ENCODE measurements at regions not wholly inside any gene's neighbourhood (a gene's known extent, or its start where the extent isn't known, plus 50 kb on each side); places are given as distances from the start of the nearest gene placed in this dataset.
A peak's percentile ranks its signal among the peaks of the same experiment; 100 is the strongest.
"Not testable (repeated sequence)": the region's sequence is repeated elsewhere in the genome, so short reads cannot be mapped to it uniquely, and the experiment has no call there.

DNA sequence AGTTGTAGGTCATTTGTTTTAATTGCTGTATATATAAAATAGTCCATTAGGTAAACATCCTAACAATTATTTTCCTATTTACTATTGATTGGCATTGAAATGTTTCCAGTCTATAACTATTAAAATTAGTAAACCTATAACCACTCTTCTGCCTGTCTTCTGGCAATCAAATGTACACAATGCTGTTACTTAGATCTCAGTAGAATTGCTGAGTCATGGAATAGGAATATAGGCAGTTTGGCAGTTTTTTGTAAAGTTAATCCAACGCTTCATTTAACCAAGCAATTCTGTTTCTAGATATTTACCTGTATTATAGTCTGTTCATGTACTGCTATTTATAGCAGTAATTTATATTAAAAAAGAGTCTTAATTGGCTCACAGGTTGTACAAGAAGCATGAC is 518.1 kb downstream of the DCDC2C start:
- TF ChIP-seq, protein P1, sequence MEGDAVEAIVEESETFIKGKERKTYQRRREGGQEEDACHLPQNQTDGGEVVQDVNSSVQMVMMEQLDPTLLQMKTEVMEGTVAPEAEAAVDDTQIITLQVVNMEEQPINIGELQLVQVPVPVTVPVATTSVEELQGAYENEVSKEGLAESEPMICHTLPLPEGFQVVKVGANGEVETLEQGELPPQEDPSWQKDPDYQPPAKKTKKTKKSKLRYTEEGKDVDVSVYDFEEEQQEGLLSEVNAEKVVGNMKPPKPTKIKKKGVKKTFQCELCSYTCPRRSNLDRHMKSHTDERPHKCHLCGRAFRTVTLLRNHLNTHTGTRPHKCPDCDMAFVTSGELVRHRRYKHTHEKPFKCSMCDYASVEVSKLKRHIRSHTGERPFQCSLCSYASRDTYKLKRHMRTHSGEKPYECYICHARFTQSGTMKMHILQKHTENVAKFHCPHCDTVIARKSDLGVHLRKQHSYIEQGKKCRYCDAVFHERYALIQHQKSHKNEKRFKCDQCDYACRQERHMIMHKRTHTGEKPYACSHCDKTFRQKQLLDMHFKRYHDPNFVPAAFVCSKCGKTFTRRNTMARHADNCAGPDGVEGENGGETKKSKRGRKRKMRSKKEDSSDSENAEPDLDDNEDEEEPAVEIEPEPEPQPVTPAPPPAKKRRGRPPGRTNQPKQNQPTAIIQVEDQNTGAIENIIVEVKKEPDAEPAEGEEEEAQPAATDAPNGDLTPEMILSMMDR (IDR thresholded peaks at IDR 0.05; ENCODE audit: low read depth, low read length, missing control alignments): no peak
- Histone ChIP-seq H3K36me3 (replicated peaks) (no peaks in the 10 kb centered on the region), H3K27me3 (replicated peaks) (no peaks in the 10 kb centered on the region), H3K27ac (no peak overlapping the region), H3K4me3 (ENCODE audit: low read depth, low read length) (no peak overlapping the region)
- no peak for DNase-seq
- in situ Hi-C loops (cut with HindIII; ENCODE audit: low pct_ligation_motif_present, low sequenced_read_pairs): no loop called here

DNA sequence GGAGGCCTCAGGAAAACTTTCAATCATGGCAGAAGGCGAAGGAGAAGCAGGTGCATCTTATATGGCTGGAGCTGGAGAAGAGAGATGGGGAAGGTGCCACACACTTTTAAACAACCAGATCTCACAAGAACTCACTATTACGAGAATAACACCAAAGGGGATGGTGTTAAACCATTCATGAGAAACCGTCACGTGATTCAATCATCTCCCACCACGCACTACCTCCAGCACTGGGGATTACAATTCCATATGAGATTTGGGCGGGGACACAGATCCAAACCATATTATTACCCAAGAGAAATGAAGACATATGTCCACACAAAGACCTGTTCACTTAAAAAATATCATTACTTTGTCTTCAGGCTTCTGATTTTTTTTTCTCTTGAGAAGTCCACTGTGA is 518.5 kb downstream of the DCDC2C start:
- TF ChIP-seq, protein P1 (IDR thresholded peaks at IDR 0.05; ENCODE audit: low read depth, low read length, missing control alignments): no peak
- Histone ChIP-seq H3K4me3 (ENCODE audit: low read depth, low read length) (no peak overlapping the region), H3K27ac (no peak overlapping the region), H3K36me3 (replicated peaks) (no peaks in the 10 kb centered on the region), H3K27me3 (replicated peaks) (no peaks in the 10 kb centered on the region)
- no peak for DNase-seq
- in situ Hi-C loops (cut with HindIII; ENCODE audit: low pct_ligation_motif_present, low sequenced_read_pairs): no loop called here

GRCh38 chr2:4244422-4244821 is 541.0 kb downstream of the DCDC2C start:
- DNase-seq; H3K27ac ChIP-seq; H3K36me3 ChIP-seq (replicated peaks); H3K27me3 ChIP-seq (replicated peaks); H3K4me3 ChIP-seq (ENCODE audit: low read depth, low read length); in situ Hi-C loops (cut with HindIII; ENCODE audit: low pct_ligation_motif_present, low sequenced_read_pairs): not testable (repeated sequence)

DNA sequence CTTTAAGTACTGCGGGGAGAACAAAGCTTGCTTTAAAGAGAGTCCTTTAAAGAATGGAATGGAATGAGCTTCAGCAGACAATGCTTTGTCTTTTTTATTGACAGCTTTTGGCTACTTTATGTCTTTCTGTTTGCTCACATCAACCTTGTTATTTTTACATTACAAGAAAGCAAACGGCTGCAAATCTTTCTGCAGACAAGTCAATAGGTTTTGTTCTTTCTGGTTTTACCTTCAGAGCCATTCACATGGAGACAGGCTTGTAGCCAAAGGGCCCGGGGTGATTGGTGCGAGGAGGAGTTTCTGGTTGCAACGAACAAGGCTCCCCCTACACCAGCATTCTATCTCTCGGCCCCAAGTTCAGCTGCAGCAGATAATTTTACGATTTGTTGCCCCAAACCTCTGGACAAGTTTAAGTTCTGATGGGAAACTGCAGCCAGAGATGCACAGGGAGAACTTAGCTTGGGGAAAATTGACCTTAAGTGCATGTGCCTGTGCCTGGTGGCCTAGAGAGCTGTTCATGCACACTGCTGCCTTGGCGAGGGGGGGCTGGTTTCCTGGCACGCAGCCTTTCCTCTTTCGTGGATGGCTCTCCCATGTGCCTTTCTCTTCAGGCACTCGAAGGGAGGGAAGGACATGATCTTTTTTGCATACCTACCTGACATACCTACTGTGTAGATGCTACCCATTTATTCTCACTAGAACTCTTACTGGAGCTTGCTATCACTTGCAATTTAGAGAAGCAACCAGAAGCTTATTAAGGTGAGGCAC is 543.2 kb downstream of the DCDC2C start:
- in situ Hi-C loops (cut with HindIII; ENCODE audit: low pct_ligation_motif_present, low sequenced_read_pairs): no loop called here
- Histone ChIP-seq H3K27ac (no peak overlapping the region), H3K36me3 (replicated peaks) (no peaks in the 10 kb centered on the region), H3K4me3 (ENCODE audit: low read depth, low read length) (no peak overlapping the region), H3K27me3 (replicated peaks) (no peaks in the 10 kb centered on the region)
- DNase-seq: no peak
- TF ChIP-seq, protein P1 (IDR thresholded peaks at IDR 0.05; ENCODE audit: low read depth, low read length, missing control alignments): no peak

- Histone ChIP-seq H3K36me3 (replicated peaks) (no peaks in the 10 kb centered on the region), H3K27ac (no peak overlapping the region), H3K4me3 (ENCODE audit: low read depth, low read length) (no peak overlapping the region), H3K27me3 (replicated peaks) (no peaks in the 10 kb centered on the region)
- in situ Hi-C loops (cut with HindIII; ENCODE audit: low pct_ligation_motif_present, low sequenced_read_pairs): no loop called here
- DNase-seq: peak; percentile 37
- TF ChIP-seq, protein P1 (IDR thresholded peaks at IDR 0.05; ENCODE audit: low read depth, low read length, missing control alignments): no peak
Observed at GRCh38 chr2:4247791-4248190, 544.4 kb downstream of the DCDC2C start.

- no peak overlapping the region for H3K27ac ChIP-seq
- TF ChIP-seq, protein P1 (IDR thresholded peaks at IDR 0.05; ENCODE audit: low read depth, low read length, missing control alignments): no peak
- in situ Hi-C loops (cut with HindIII; ENCODE audit: low pct_ligation_motif_present, low sequenced_read_pairs): no loop called here
- DNase-seq: no peak
- no peaks in the 10 kb centered on the region for H3K27me3 ChIP-seq (replicated peaks)
- no peak overlapping the region for H3K4me3 ChIP-seq (ENCODE audit: low read depth, low read length)
- no peaks in the 10 kb centered on the region for H3K36me3 ChIP-seq (replicated peaks)
Observed at GRCh38 chr2:4255491-4255890, 552.1 kb downstream of the DCDC2C start.
